AG09319 (cell line): ENCODE measurements at regions not wholly inside any gene's neighbourhood (a gene's known extent, or its start where the extent isn't known, plus 50 kb on each side); places are given as distances from the start of the nearest gene placed in this dataset.

ENCODE experiments used
- DNase-seq: peaks from one replicate; pipeline ENCODE4 v3.0.0-alpha.2; 2010; ENCODE audit warnings: low read depth; ENCODE audit errors: extremely low read depth
- TF ChIP-seq, protein P1 (sequence below): IDR thresholded peaks from 2 replicates; pipeline ENCODE4 v1.5.1; 2011; ENCODE audit warnings: low read depth, mild to moderate bottlenecking, inconsistent platforms, low read length, moderate library complexity

DNA sequence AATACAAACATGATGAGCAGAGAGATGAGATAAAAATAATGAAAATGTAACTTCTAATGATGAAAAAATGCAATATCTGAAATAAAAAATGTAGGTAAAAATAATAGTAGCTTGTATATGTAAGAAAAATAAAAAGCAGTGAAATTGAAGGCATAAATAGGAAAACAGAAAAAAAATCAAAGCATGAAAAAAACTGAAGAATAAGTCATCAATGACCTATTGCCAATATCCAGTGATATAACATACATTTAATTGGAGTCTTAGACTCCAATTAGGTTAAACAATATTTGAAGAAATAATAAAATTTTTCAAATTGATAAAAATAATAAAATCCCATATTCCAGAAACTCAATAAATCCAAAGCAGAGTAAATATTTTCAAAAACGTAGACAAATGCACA is 114.0 kb upstream of the HDGFL1 start:
- DNase-seq, result no peak
- TF ChIP-seq, protein P1, sequence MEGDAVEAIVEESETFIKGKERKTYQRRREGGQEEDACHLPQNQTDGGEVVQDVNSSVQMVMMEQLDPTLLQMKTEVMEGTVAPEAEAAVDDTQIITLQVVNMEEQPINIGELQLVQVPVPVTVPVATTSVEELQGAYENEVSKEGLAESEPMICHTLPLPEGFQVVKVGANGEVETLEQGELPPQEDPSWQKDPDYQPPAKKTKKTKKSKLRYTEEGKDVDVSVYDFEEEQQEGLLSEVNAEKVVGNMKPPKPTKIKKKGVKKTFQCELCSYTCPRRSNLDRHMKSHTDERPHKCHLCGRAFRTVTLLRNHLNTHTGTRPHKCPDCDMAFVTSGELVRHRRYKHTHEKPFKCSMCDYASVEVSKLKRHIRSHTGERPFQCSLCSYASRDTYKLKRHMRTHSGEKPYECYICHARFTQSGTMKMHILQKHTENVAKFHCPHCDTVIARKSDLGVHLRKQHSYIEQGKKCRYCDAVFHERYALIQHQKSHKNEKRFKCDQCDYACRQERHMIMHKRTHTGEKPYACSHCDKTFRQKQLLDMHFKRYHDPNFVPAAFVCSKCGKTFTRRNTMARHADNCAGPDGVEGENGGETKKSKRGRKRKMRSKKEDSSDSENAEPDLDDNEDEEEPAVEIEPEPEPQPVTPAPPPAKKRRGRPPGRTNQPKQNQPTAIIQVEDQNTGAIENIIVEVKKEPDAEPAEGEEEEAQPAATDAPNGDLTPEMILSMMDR, result no peak

DNA sequence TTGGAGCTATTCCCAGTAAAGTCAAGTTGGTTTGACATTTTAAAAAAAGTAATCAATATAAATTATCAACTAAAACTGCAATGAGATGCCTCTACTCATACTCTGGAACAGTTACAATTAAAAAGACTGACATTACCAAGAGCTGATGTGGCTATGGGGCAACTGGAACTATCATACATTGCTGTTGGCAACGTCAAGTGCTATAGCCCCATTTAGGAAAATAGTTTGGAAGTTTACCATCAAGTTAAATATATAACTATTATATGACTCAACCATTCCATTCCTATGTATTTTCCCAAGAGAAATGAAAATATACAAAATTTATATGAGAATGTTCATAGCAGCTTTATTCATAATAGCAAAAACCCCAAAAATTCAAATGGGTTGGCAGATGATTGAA is 111.4 kb upstream of the HDGFL1 start:
- TF ChIP-seq, protein P1, result no peak
- DNase-seq, result no peak

DNA sequence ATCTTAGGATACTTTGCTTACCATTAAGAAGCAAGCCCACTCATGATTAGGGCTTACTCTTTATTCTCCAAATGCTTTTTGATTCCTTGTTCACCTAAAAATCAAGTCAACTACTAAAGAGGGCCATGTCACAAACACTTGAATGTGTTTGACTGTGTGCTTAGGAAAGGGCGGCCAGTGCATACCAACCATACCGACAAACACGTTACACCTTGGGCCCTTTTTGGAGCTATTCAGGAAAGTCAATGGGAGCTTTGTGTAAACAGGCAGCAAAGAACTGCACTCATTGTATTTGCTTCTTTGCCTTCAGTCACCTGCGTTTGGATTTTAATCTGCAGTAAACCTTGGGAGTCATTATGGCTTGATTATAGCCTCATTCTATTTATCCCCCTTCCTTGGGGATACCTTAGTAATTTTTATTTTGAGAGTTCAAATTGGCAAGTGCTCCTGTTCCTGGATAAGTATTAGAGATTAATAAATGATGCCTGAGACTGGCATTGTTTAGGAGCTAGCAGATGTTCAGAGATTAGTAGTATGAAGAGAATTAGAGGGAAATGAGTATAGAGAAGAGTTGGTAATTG is 102.6 kb upstream of the HDGFL1 start:
- DNase-seq, result no peak
- TF ChIP-seq, protein P1, result no peak

DNA sequence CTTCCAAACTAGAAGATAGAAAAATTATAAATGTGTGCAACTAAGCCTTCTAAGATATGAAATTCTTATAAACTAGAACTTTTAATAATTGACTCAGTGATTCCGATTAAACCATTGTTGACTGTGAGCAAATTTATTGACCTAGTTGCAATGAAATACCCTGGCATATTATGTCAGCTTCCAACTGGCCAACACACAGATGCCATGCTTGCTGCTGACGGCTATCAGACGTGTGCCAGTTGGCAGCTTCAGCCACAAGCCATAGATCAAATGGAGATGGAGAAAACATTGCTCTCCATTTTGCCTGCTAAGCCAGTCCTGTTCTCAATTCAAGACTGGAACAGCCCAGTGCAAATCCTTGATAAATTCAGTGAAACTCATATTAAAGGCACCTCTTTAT is 101.7 kb upstream of the HDGFL1 start:
- DNase-seq, result no peak
- TF ChIP-seq, protein P1, result no peak

DNA sequence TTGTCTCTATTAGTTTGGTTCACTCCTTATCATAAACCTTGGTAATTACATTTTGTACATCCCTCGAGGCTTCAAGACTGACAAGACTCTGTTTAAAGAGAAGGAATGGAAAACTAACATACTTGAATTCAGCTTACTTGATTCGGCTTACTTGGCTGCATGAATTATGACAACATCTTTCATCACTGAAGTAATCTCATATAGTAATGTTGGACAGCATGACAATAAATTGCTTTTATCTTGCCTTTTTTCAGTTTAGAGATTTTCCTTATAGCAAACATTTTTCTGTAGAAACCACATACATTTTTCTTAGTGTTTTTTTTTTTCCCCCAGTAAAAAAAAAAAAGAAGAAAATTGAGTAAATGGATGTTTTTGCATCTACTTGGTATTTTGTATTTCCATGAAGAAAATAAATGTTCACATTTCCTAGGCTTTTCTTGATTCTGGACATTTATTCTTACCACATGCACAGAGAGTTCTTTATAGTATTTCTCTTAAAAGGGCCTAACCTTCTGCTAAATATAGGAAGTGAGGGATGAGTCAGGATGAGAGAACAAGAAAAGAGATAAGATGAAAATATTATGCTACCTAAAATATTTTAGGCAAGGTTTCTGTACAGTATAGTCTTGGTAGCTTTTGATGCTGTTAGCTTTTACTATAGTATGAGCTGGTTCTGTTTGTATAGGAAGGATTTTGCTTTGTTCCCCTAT is 101.0 kb upstream of the HDGFL1 start:
- TF ChIP-seq, protein P1, result no peak
- DNase-seq, result no peak

DNA sequence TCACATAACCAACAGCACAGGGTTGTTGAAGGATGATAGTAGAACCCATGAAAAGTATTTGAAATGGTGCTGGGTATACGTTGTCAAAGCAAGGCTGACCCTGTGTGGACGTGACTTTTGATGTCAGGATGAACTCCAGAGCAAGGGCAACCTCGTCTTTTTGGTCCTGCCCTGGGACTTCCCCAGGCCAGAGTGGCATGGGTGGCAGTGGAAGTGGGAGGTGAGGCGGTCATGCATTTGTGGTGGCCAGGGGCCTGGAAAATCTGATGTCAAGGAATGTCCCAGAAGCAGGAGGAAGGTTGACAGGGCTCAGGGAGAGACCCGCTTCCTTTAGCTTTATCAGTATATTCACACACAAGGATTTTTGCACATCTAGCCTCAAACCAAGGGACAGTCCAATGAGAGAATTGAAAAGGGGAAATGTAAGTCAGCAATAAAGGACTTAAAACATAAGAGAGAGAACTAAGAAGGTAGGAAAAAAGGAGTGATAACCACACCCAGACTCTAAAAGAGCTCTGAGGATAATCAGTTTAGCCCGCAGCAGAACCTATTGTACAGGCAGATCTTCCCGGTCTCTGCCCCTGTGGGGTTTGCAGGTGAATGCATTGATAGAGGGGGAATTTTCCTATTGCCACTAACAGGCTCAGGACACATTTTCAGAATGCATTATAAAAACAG is 98.8 kb upstream of the HDGFL1 start:
- DNase-seq, result no peak
- TF ChIP-seq, protein P1, result no peak

DNA sequence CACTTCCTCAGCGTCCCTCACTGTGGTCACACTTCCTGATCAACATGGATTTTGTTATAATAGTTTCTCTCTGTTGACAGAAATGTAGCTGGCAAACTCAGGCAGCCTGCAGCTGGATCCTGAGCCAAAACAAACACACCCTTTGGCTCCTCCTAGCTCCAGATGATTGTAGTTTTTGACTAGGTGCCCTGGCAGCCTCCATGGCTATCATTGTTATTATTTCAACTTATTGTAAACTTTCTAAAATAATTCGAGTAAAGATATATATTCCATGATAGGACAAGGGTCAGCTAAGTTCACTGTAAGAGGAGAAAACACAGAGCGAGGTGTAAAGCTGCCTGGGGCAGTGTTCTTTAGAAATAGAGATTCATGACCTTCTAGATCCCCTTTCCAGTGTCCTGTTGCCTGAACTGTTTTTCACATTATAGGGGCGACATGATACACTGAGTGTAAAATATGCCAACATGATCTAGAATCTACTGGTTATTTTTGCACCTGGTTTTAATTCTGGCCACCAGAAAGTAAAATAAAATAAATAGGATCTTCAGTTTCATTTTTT is 98.2 kb upstream of the HDGFL1 start:
- DNase-seq, result peak; percentile 59

More for the DNA sequence above, 98.2 kb upstream of the HDGFL1 start:
- TF ChIP-seq, protein P1, result peak; percentile 13
